ENCODE measurements at regions not wholly inside any gene's neighbourhood (a gene's known extent, or its start where the extent isn't known, plus 50 kb on each side); places are given as distances from the start of the nearest gene placed in this dataset.

GRCh38 chr5:166710271-166710670 lies 1581.2 kb upstream of the WWC1 start:
- no peak for TF ChIP-seq CTCF (IDR thresholded peaks at IDR 0.05)
- TF ChIP-seq ZFX (IDR thresholded peaks at IDR 0.05; ENCODE audit: borderline replicate concordance) = no peak
